Lower leg skin (tissue), 4 donors: ENCODE measurements at regions not wholly inside any gene's neighbourhood (a gene's known extent, or its start where the extent isn't known, plus 50 kb on each side); places are given as distances from the start of the nearest gene placed in this dataset.
A peak's percentile ranks its signal among the peaks of the same experiment; 100 is the strongest.

Experiments used
- DNase-seq, 2 donors: peaks; one replicate each; pipeline ENCODE4 v3.0.0-alpha.2; 2019; ENCODE audit warnings: low spot score in 2 of 2
- H3K4me3 ChIP-seq: fragments of 200-600 bp; sonication (generic); 2 replicates; pipeline ENCODE4 v1.5.1; 2017; ENCODE audit warnings: mild to moderate bottlenecking, low read depth; ENCODE audit not compliant: poor library complexity, severe bottlenecking
- CTCF ChIP-seq, 3 donors: fragments of 450-650 bp; IDR thresholded peaks; one replicate each; pipeline ENCODE4 v1.5.1; 2016; ENCODE audit warnings: antibody characterized with exemption in 3 of 3, mild to moderate bottlenecking in 3 of 3, moderate library complexity in 2 of 3
- POLR2A ChIP-seq, 2 donors: fragments of 450-650 bp; IDR thresholded peaks; one replicate each; pipeline ENCODE4 v1.6.1; 2016 to 2017; ENCODE audit warnings: antibody characterized with exemption in 2 of 2, mild to moderate bottlenecking in 1 of 2, moderate library complexity in 1 of 2
- WGBS, 2 donors: methylation state at CpG; one replicate each; pipeline ENCODE4 v1.1.5; 2018; 5-methylcytosine and 5-hydroxymethylcytosine counted together
- intact Hi-C: fragments of 100-400 bp; cut with DNase I; formaldehyde crosslinking; loops from one replicate; pipeline ENCODE4 v1.15.0; 2023; ENCODE audit warnings: low total_unique reads

- intact Hi-C loops, result no loop called here
- DNase-seq, result no peak
- TF ChIP-seq CTCF (IDR thresholded peaks at IDR 0.05), result no peak
- no peak for TF ChIP-seq POLR2A (IDR thresholded peaks at IDR 0.05)
- no peak overlapping the region for H3K4me3 ChIP-seq
- 33% methylated on average over 1 of the region's 1 CpG for WGBS, 2 donors
These were observed 68.7 kb upstream of the TMPO start for GRCh38 chr12:98446682-98447081.

- no peak overlapping the region for H3K4me3 ChIP-seq
- TF ChIP-seq POLR2A (IDR thresholded peaks at IDR 0.05) (no peak), CTCF (IDR thresholded peaks at IDR 0.05) (no peak)
- DNase-seq, result peak in 1 of 2 donors; percentile 26
- intact Hi-C loops, result no loop called here
- 89 to 96% methylated on average over 3 of the region's 3 CpGs for WGBS, 2 donors
These were observed 65.8 kb upstream of the TMPO start for GRCh38 chr12:98449584-98449983.

- no peak for DNase-seq
- WGBS, 2 donors, result 88 to 92% methylated on average over 4 of the region's 4 CpGs
- no peak overlapping the region for H3K4me3 ChIP-seq
- TF ChIP-seq POLR2A (IDR thresholded peaks at IDR 0.05), result no peak
- TF ChIP-seq CTCF (IDR thresholded peaks at IDR 0.05), result no peak
- intact Hi-C loops, result no loop called here
These were observed 62.3 kb upstream of the TMPO start for GRCh38 chr12:98453070-98453469.

- TF ChIP-seq POLR2A (IDR thresholded peaks at IDR 0.05), result no peak
- TF ChIP-seq CTCF (IDR thresholded peaks at IDR 0.05), result no peak
- H3K4me3 ChIP-seq, result no peak overlapping the region
- intact Hi-C loops, result no loop called here
- no peak for DNase-seq
- WGBS, 2 donors, result 84 to 88% methylated on average over 2 of the region's 2 CpGs
These were observed 61.9 kb upstream of the TMPO start for GRCh38 chr12:98453492-98453891.

GRCh38 chr12:98456041-98456440, 59.3 kb upstream of the TMPO start:
- peak in 1 of 2 donors; percentile 28 for DNase-seq
- intact Hi-C loops, result no loop called here
- TF ChIP-seq CTCF (IDR thresholded peaks at IDR 0.05) (no peak), POLR2A (IDR thresholded peaks at IDR 0.05) (no peak)
- H3K4me3 ChIP-seq, result no peak overlapping the region
- 64 to 66% methylated on average over 3 of the region's 3 CpGs for WGBS, 2 donors
